NB4 (cell line): ENCODE measurements at regions not wholly inside any gene's neighbourhood (a gene's known extent, or its start where the extent isn't known, plus 50 kb on each side); places are given as distances from the start of the nearest gene placed in this dataset.
A peak's percentile ranks its signal among the peaks of the same experiment; 100 is the strongest.
"Not testable (repeated sequence)": the region's sequence is repeated elsewhere in the genome, so short reads cannot be mapped to it uniquely, and the experiment has no call there.

ENCODE experiments used
- DNase-seq: peaks from one replicate; pipeline ENCODE4 v3.0.0; 2010; ENCODE audit warnings: low read depth
- H3K4me3 ChIP-seq: one replicate; pipeline ENCODE4 v1.5.1; 2011; ENCODE audit warnings: mild to moderate bottlenecking, low read depth, low read length, moderate library complexity
- MYC ChIP-seq: IDR thresholded peaks from 2 replicates; pipeline ENCODE4 v1.6.1; 2011; ENCODE audit warnings: low read depth, low read length
- POLR2A ChIP-seq: IDR thresholded peaks from 2 replicates; pipeline ENCODE4 v1.6.1; 2011; ENCODE audit warnings: mild to moderate bottlenecking; ENCODE audit not compliant: insufficient read length; ENCODE audit errors: extremely low read depth
- TF ChIP-seq, protein P1 (sequence below): IDR thresholded peaks from 2 replicates; pipeline ENCODE4 v1.6.1; 2011; ENCODE audit warnings: low read depth, low read length
- TF ChIP-seq, protein P2 (sequence below): IDR thresholded peaks from one replicate; pipeline ENCODE4 v1.5.1; 2012; ENCODE audit warnings: low read depth, low read length

DNA sequence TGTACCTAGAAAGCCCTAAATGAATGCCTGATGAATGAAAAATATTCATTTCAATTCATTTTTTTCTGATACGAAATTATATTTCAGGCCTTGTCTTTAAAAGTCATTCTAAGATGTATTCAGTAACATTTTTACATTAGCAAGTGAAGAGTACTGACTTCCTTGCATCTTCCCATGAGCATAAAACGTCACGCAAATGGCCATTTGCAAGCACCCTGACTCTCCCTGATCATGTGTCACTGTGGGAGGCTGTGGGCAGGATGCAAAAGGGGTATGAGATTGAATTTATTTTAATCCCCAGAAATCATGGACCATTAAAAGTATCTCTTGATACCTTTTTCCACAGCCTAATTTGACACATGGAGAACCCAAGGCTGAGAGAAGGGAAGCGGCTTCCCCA, 105.0 kb downstream of the BDH1 start:
- no peak for DNase-seq
- H3K4me3 ChIP-seq = no peak overlapping the region
- TF ChIP-seq, protein P1, sequence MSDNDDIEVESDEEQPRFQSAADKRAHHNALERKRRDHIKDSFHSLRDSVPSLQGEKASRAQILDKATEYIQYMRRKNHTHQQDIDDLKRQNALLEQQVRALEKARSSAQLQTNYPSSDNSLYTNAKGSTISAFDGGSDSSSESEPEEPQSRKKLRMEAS = no peak
- TF ChIP-seq, protein P2, sequence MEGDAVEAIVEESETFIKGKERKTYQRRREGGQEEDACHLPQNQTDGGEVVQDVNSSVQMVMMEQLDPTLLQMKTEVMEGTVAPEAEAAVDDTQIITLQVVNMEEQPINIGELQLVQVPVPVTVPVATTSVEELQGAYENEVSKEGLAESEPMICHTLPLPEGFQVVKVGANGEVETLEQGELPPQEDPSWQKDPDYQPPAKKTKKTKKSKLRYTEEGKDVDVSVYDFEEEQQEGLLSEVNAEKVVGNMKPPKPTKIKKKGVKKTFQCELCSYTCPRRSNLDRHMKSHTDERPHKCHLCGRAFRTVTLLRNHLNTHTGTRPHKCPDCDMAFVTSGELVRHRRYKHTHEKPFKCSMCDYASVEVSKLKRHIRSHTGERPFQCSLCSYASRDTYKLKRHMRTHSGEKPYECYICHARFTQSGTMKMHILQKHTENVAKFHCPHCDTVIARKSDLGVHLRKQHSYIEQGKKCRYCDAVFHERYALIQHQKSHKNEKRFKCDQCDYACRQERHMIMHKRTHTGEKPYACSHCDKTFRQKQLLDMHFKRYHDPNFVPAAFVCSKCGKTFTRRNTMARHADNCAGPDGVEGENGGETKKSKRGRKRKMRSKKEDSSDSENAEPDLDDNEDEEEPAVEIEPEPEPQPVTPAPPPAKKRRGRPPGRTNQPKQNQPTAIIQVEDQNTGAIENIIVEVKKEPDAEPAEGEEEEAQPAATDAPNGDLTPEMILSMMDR = no peak
- TF ChIP-seq MYC = no peak
- no peak for TF ChIP-seq POLR2A

DNA sequence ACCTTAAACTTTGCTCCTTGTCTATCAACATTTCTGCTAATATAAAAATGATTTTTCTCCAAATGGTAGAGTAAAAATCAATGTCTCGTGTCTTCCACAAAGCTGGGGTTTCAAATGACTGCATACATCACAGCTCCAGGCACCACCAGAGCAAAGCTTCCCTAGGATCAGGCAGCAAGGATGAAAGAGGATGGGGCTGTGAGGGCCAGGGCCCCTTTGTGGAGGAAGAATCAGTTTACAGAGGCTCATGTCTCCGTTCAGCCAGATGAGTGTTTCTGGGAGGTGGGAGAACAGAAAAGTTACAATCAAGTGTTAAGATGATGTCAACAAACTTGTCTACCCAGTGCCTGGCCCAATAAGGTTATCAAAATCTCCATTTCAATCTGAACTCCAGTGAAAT, 105.5 kb downstream of the BDH1 start:
- no peak overlapping the region for H3K4me3 ChIP-seq
- DNase-seq = no peak
- TF ChIP-seq, protein P2 = no peak
- TF ChIP-seq, protein P1 = no peak
- TF ChIP-seq MYC (no peak), POLR2A (no peak)

DNA sequence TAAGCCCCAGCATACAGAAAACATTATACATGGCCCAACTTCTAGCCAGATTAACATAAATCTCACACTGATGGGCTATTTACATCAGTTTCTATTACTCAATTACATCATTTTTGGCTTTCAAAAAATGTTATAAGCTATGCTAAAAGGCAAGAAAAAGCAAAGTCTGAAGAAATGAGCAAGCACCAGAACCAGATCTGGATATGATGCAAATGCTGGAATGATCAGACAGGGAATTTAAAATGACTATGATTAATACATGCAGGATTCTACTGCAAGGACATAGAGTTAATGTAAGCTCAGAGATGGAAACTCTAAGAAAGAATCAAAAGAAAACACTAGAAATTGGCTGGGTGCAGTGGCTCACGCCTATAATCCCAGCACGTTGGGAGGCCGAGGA, 106.6 kb downstream of the BDH1 start:
- H3K4me3 ChIP-seq, DNase-seq: not testable (repeated sequence)

- DNase-seq, H3K4me3 ChIP-seq: not testable (repeated sequence)
These were observed 108.0 kb downstream of the BDH1 start for GRCh38 chr3:197447781-197448180.

- DNase-seq = no peak
- TF ChIP-seq, protein P1 = no peak
- TF ChIP-seq MYC = no peak
- TF ChIP-seq, protein P2 = no peak
- TF ChIP-seq POLR2A = no peak
- no peak overlapping the region for H3K4me3 ChIP-seq
These were observed 108.7 kb downstream of the BDH1 start for GRCh38 chr3:197447057-197447456.

DNA sequence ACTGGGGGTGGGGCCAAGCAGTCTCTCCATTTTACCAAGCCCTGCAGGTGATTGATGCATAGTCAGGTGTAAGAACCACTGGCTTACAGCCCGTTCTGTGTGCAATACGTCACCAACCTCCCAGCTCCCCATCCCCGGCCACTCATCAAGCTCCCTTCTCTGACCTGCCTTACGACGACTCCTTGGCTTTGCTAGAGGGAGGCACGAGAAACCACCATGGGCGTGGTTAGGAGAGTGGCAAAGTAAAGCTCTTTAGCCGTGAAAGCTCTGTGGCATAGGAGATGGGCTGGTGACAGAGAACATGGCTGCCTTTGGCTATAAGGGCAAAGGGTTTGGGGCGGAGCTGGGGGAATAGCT, 109.1 kb downstream of the BDH1 start:
- TF ChIP-seq, protein P2 = no peak
- TF ChIP-seq, protein P1 = no peak
- TF ChIP-seq POLR2A (no peak), MYC (no peak)
- H3K4me3 ChIP-seq = no peak overlapping the region
- no peak for DNase-seq

GRCh38 chr3:197445896-197446699, 109.7 kb downstream of the BDH1 start:
- DNase-seq = peak; percentile 38
- no peak overlapping the region for H3K4me3 ChIP-seq
- TF ChIP-seq, protein P1 = no peak
- TF ChIP-seq MYC = no peak
